GM21526 (cell line): ENCODE measurements at regions not wholly inside any gene's neighbourhood (a gene's known extent, or its start where the extent isn't known, plus 50 kb on each side); places are given as distances from the start of the nearest gene placed in this dataset.

Experiments
- ATAC-seq: cut with Tn5 transposase; IDR thresholded peaks from one replicate; pipeline ENCODE4 v1.9.1; 2021; ENCODE audit warnings: moderate library complexity; ENCODE audit not compliant: unreplicated experiment, low FRiP score

- ATAC-seq, result no peak
Observed at GRCh38 chr2:59440491-59440890, 1113.0 kb downstream of the BCL11A start.

- no peak for ATAC-seq
Observed at GRCh38 chr2:59435635-59436034, 1117.8 kb downstream of the BCL11A start.

GRCh38 chr2:59428940-59429339, 1124.5 kb downstream of the BCL11A start:
- no peak for ATAC-seq

- no peak for ATAC-seq
Observed at GRCh38 chr2:59427980-59428379, 1125.5 kb downstream of the BCL11A start.

- ATAC-seq, result no peak
Observed at GRCh38 chr2:59425247-59425646, 1128.2 kb downstream of the BCL11A start.

GRCh38 chr2:59413751-59414570, 1139.5 kb downstream of the BCL11A start:
- no peak for ATAC-seq

GRCh38 chr2:59399126-59399525, 1154.3 kb downstream of the BCL11A start:
- no peak for ATAC-seq

- ATAC-seq, result no peak
Observed at GRCh38 chr2:59398081-59398480, 1155.4 kb downstream of the BCL11A start.

- ATAC-seq, result no peak
Observed at GRCh38 chr2:59395119-59395518, 1154.0 kb upstream of the FANCL start.

GRCh38 chr2:59391896-59392295, 1150.8 kb upstream of the FANCL start:
- ATAC-seq, result no peak

- no peak for ATAC-seq
Observed at GRCh38 chr2:59390581-59390980, 1149.5 kb upstream of the FANCL start.

- no peak for ATAC-seq
Observed at GRCh38 chr2:59389240-59389639, 1148.1 kb upstream of the FANCL start.

- ATAC-seq, result no peak
Observed at GRCh38 chr2:59385971-59386370, 1144.8 kb upstream of the FANCL start.

GRCh38 chr2:59383473-59383872, 1142.3 kb upstream of the FANCL start:
- no peak for ATAC-seq

- ATAC-seq, result no peak
Observed at GRCh38 chr2:59378127-59378526, 1137.0 kb upstream of the FANCL start.

GRCh38 chr2:59366288-59366687, 1125.2 kb upstream of the FANCL start:
- ATAC-seq, result no peak

- no peak for ATAC-seq
Observed at GRCh38 chr2:59354498-59354897, 1113.4 kb upstream of the FANCL start.

GRCh38 chr2:59353306-59353921, 1112.3 kb upstream of the FANCL start:
- no peak for ATAC-seq

GRCh38 chr2:59342166-59342565, 1101.0 kb upstream of the FANCL start:
- ATAC-seq, result no peak

- ATAC-seq, result no peak
Observed at GRCh38 chr2:59339837-59340207, 1098.7 kb upstream of the FANCL start.

GRCh38 chr2:59339121-59339836, 1098.2 kb upstream of the FANCL start:
- ATAC-seq, result no peak

- no peak for ATAC-seq
Observed at GRCh38 chr2:59333007-59333406, 1091.9 kb upstream of the FANCL start.
